Trophoblast cell (in vitro differentiated cells and primary cell): ENCODE measurements at regions not wholly inside any gene's neighbourhood (a gene's known extent, or its start where the extent isn't known, plus 50 kb on each side); places are given as distances from the start of the nearest gene placed in this dataset.

Experiments used
- DNase-seq, 2 donors: peaks; one replicate each; pipeline ENCODE4 v3.0.0-alpha.2; 2016
- H2AFZ ChIP-seq: 2 replicates; pipeline ENCODE4 v1.6.1; 2013; ENCODE audit warnings: low read length, moderate library complexity, mild to moderate bottlenecking; ENCODE audit not compliant: insufficient read depth, poor library complexity
- H2AK5ac ChIP-seq: 2 replicates; pipeline ENCODE4 v1.6.1; 2013; ENCODE audit warnings: mild to moderate bottlenecking, low read length
- H2BK120ac ChIP-seq: 2 replicates; pipeline ENCODE4 v1.6.1; 2013; ENCODE audit warnings: low read length, mild to moderate bottlenecking, moderate library complexity; ENCODE audit not compliant: insufficient read depth, poor library complexity
- H2BK12ac ChIP-seq: 2 replicates; pipeline ENCODE4 v1.6.1; 2013; ENCODE audit warnings: mild to moderate bottlenecking, low read length, moderate library complexity
- H2BK5ac ChIP-seq: 2 replicates; pipeline ENCODE4 v1.6.1; 2013; ENCODE audit warnings: low read length, low read depth, moderate library complexity, mild to moderate bottlenecking; ENCODE audit not compliant: poor library complexity
- H3K14ac ChIP-seq: 2 replicates; pipeline ENCODE4 v1.6.1; 2013; ENCODE audit warnings: mild to moderate bottlenecking, low read length
- H3K18ac ChIP-seq: 2 replicates; pipeline ENCODE4 v1.6.1; 2013; ENCODE audit warnings: mild to moderate bottlenecking, low read length
- H3K23ac ChIP-seq: 2 replicates; pipeline ENCODE4 v1.6.1; 2013; ENCODE audit warnings: low read length
- H3K27ac ChIP-seq: 2 replicates; pipeline ENCODE4 v1.5.1; 2013; ENCODE audit warnings: low read depth, mild to moderate bottlenecking, inconsistent platforms, low read length, moderate library complexity
- H3K27me3 ChIP-seq: 2 replicates; pipeline ENCODE4 v1.6.1; 2013; ENCODE audit warnings: inconsistent platforms, mild to moderate bottlenecking, low read length, moderate library complexity; ENCODE audit not compliant: insufficient read depth
- H3K36me3 ChIP-seq, 2 experiments: 1 replicate in 1 of 2; 2 replicates in 1 of 2; pipeline ENCODE4 v1.6.1; 2013; ENCODE audit warnings: low read length in 2 of 2, mild to moderate bottlenecking in 2 of 2, moderate library complexity in 1 of 2; ENCODE audit not compliant: insufficient read depth in 2 of 2, control insufficient read depth in 1 of 2
- H3K4ac ChIP-seq: 2 replicates; pipeline ENCODE4 v1.6.1; 2013; ENCODE audit warnings: low read depth, mild to moderate bottlenecking, low read length, moderate library complexity
- H3K4me1 ChIP-seq, 2 experiments: 1 replicate in 1 of 2; 2 replicates in 1 of 2; pipeline ENCODE4 v1.6.1; 2013; ENCODE audit warnings: low read length in 2 of 2, mild to moderate bottlenecking in 2 of 2, moderate library complexity in 1 of 2; ENCODE audit not compliant: insufficient read depth in 2 of 2, control insufficient read depth in 1 of 2
- H3K4me2 ChIP-seq: 2 replicates; pipeline ENCODE4 v1.6.1; 2013; ENCODE audit warnings: inconsistent platforms, mild to moderate bottlenecking, low read length, moderate library complexity
- H3K4me3 ChIP-seq: 2 replicates; pipeline ENCODE4 v1.5.1; 2013; ENCODE audit warnings: mild to moderate bottlenecking, low read depth, low read length, inconsistent platforms
- H3K79me1 ChIP-seq: one replicate; pipeline ENCODE4 v1.6.1; 2013; ENCODE audit warnings: low read length
- H3K79me2 ChIP-seq: 2 replicates; pipeline ENCODE4 v1.6.1; 2013; ENCODE audit warnings: low read length, mild to moderate bottlenecking; ENCODE audit not compliant: control insufficient read depth, insufficient read depth, poor library complexity
- H3K9ac ChIP-seq: 2 replicates; pipeline ENCODE4 v1.6.1; 2013; ENCODE audit warnings: mild to moderate bottlenecking, low read length
- H3K9me3 ChIP-seq: 2 replicates; pipeline ENCODE4 v1.6.1; 2013; ENCODE audit warnings: low read depth, mild to moderate bottlenecking, control low read depth, inconsistent platforms, low read length; ENCODE audit not compliant: insufficient read depth
- H4K12ac ChIP-seq: 2 replicates; pipeline ENCODE4 v1.6.1; 2013; ENCODE audit warnings: low read depth, mild to moderate bottlenecking, low read length, moderate library complexity
- H4K8ac ChIP-seq: 2 replicates; pipeline ENCODE4 v1.6.1; 2013; ENCODE audit warnings: low read depth, mild to moderate bottlenecking, low read length, moderate library complexity
- H4K91ac ChIP-seq: one replicate; pipeline ENCODE4 v1.6.1; 2013; ENCODE audit warnings: low read depth, mild to moderate bottlenecking, low read length, moderate library complexity
- WGBS: extraction: QIAGEN DNeasy Blood & Tissue Kit; methylation state at CpG from one replicate; pipeline ENCODE4 v1.1.7; 2013; ENCODE audit warnings: missing lambda C conversion rate; ENCODE audit not compliant: insufficient read length, insufficient coverage; ENCODE audit errors: extremely low coverage; 5-methylcytosine and 5-hydroxymethylcytosine counted together

- Histone ChIP-seq H3K36me3 (no peaks in the 10 kb centered on the region), H3K27me3 (no peaks in the 10 kb centered on the region), H3K23ac (no peak overlapping the region), H2AFZ (peak overlapping the region; percentile 94), H2BK12ac (no peak overlapping the region), H2AK5ac (no peak overlapping the region), H3K4me2 (peak overlapping the region; percentile 86), H4K12ac (no peak overlapping the region), H3K14ac (peak overlapping the region; percentile 60), H3K9ac (peak overlapping the region; percentile 83), H3K4me1 (no peaks in the 10 kb centered on the region), H4K91ac (peak overlapping the region; percentile 28), H3K79me1 (peaks cover 6% of the 10 kb centered on the region), H2BK5ac (no peak overlapping the region), H2BK120ac (peak overlapping the region; percentile 25), H3K18ac (peak overlapping the region; percentile 69), H3K27ac (peak overlapping the region; percentile 51), H3K9me3 (no peaks in the 10 kb centered on the region), H3K4ac (peak overlapping the region; percentile 3), H3K4me3 (peak overlapping the region; percentile 71), H4K8ac (peak overlapping the region; percentile 73), H3K79me2 (no peaks in the 10 kb centered on the region)
- no CpG with 5 or more reads among the region's 20 CpGs for WGBS
- DNase-seq, result no peak
Measured at GRCh38 chr10:65570143-65571010, 1355.5 kb upstream of the LRRTM3 start.

- Histone ChIP-seq H3K4me2 (peak overlapping the region; percentile 86), H3K4me3 (peak overlapping the region; percentile 71), H3K36me3 (no peaks in the 10 kb centered on the region), H2AFZ (peak overlapping the region; percentile 94), H4K12ac (no peak overlapping the region), H3K14ac (peak overlapping the region; percentile 60), H3K79me1 (peaks cover 6% of the 10 kb centered on the region), H2BK5ac (no peak overlapping the region), H3K27me3 (no peaks in the 10 kb centered on the region), H4K91ac (no peak overlapping the region), H2AK5ac (no peak overlapping the region), H3K79me2 (no peaks in the 10 kb centered on the region), H3K18ac (no peak overlapping the region), H3K27ac (no peak overlapping the region), H2BK12ac (no peak overlapping the region), H2BK120ac (peak overlapping the region; percentile 25), H3K9me3 (no peaks in the 10 kb centered on the region), H4K8ac (peak overlapping the region; percentile 73), H3K23ac (no peak overlapping the region), H3K9ac (peak overlapping the region; percentile 83), H3K4ac (no peak overlapping the region), H3K4me1 (no peaks in the 10 kb centered on the region)
- no peak for DNase-seq
- WGBS, result no CpG with 5 or more reads among the region's 5 CpGs
Measured at GRCh38 chr10:65571011-65571570, 1354.7 kb upstream of the LRRTM3 start.

- no peak overlapping the region for H3K27ac ChIP-seq
- H3K18ac ChIP-seq, result no peak overlapping the region
- H3K36me3 ChIP-seq, result peaks cover 3 to 6% of the 10 kb centered on the region in 2 experiments
- H2AFZ ChIP-seq, result no peak overlapping the region
- WGBS, result no CpG with 5 or more reads among the region's 5 CpGs
- H3K14ac ChIP-seq, result no peak overlapping the region
- H2BK12ac ChIP-seq, result no peak overlapping the region
- H4K12ac ChIP-seq, result no peak overlapping the region
- H2AK5ac ChIP-seq, result no peak overlapping the region
- no peak for DNase-seq
- peaks cover 8% of the 10 kb centered on the region for H3K9me3 ChIP-seq
- peak overlapping the region; percentile 14 for H3K4me3 ChIP-seq
- no peak overlapping the region for H3K4me2 ChIP-seq
- no peaks in the 10 kb centered on the region for H3K79me1 ChIP-seq
- H2BK120ac ChIP-seq, result no peak overlapping the region
- H3K27me3 ChIP-seq, result no peaks in the 10 kb centered on the region
- no peak overlapping the region for H4K91ac ChIP-seq
- H2BK5ac ChIP-seq, result no peak overlapping the region
- no peak overlapping the region for H4K8ac ChIP-seq
- H3K4me1 ChIP-seq, result no peaks in the 10 kb centered on the region
- H3K79me2 ChIP-seq, result no peaks in the 10 kb centered on the region
- H3K4ac ChIP-seq, result no peak overlapping the region
- H3K9ac ChIP-seq, result no peak overlapping the region
- no peak overlapping the region for H3K23ac ChIP-seq
Measured at GRCh38 chr10:65581426-65582026, 1344.3 kb upstream of the LRRTM3 start.

GRCh38 chr10:65602182-65602865, 1323.5 kb upstream of the LRRTM3 start:
- no peak overlapping the region for H2AK5ac ChIP-seq
- no peak overlapping the region for H2AFZ ChIP-seq
- H3K36me3 ChIP-seq, result no peaks in the 10 kb centered on the region
- WGBS, result no CpG with 5 or more reads among the region's 1 CpG
- H4K8ac ChIP-seq, result no peak overlapping the region
- no peak overlapping the region for H3K14ac ChIP-seq
- H2BK120ac ChIP-seq, result no peak overlapping the region
- H4K91ac ChIP-seq, result no peak overlapping the region
- no peaks in the 10 kb centered on the region for H3K4me1 ChIP-seq
- no peak overlapping the region for H3K23ac ChIP-seq
- H3K9ac ChIP-seq, result no peak overlapping the region
- no peak overlapping the region for H2BK5ac ChIP-seq
- no peaks in the 10 kb centered on the region for H3K27me3 ChIP-seq
- H3K4ac ChIP-seq, result no peak overlapping the region
- no peak overlapping the region for H3K4me2 ChIP-seq
- no peak for DNase-seq
- no peak overlapping the region for H4K12ac ChIP-seq
- no peaks in the 10 kb centered on the region for H3K9me3 ChIP-seq
- H2BK12ac ChIP-seq, result no peak overlapping the region
- H3K18ac ChIP-seq, result no peak overlapping the region
- H3K79me1 ChIP-seq, result no peaks in the 10 kb centered on the region
- H3K79me2 ChIP-seq, result no peaks in the 10 kb centered on the region
- H3K27ac ChIP-seq, result no peak overlapping the region
- H3K4me3 ChIP-seq, result no peak overlapping the region
